Right kidney (tissue), 1 donor: ENCODE measurements at regions not wholly inside any gene's neighbourhood (a gene's known extent, or its start where the extent isn't known, plus 50 kb on each side); places are given as distances from the start of the nearest gene placed in this dataset.

ENCODE experiments used
- DNase-seq: peaks from one replicate; pipeline ENCODE4 v3.0.0-alpha.2; 2016

GRCh38 chr6:81813305-81813704 lies 60.8 kb upstream of the TENT5A start:
- no peak for DNase-seq

GRCh38 chr6:81812401-81812800 lies 59.9 kb upstream of the TENT5A start:
- no peak for DNase-seq

- no peak for DNase-seq
Measured at GRCh38 chr6:81808851-81809570, 56.5 kb upstream of the TENT5A start.

DNA sequence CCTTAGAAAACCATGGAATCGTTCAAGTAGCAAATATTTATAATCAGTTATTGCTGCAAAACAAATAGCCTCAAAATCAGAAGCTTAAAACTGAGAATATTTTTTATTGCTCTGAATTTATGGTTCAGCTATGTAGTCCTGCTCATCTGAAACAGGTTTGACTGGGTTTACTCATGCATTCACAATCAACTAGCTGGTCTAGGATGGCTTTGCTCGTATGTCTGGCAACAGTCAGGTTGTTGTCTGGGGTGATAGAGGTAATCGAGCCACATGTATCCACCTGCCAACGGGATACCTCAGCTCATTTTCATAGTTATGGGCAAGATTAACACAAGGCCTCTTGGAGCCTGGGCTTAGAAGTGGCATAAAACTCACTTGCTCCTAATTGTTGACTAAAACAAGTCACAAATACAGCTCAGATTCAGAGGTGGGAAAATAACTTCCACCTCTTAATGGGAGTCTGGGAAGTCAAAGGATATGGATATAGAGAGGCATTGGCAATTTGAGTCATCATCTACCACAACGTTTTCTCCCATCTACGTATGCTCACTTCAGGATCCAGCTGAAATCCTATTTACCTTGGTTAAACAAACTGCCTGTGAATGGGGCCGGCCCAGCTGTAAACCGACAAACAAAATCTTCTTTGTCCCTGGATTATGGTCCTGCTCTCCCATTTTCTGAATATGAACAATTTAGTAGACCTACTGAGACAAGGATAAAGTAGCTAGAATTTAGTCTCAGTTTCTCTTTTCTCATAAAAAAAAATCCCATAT lies 54.5 kb upstream of the TENT5A start:
- DNase-seq: no peak

GRCh38 chr6:81802356-81802755 lies 49.9 kb upstream of the TENT5A start:
- DNase-seq: no peak
